GM19043 (cell line): ENCODE measurements at regions not wholly inside any gene's neighbourhood (a gene's known extent, or its start where the extent isn't known, plus 50 kb on each side); places are given as distances from the start of the nearest gene placed in this dataset.

Source experiments
- ATAC-seq: cut with Tn5 transposase; IDR thresholded peaks from one replicate; pipeline ENCODE4 v1.9.1; 2021; ENCODE audit warnings: low read depth; ENCODE audit not compliant: unreplicated experiment

DNA sequence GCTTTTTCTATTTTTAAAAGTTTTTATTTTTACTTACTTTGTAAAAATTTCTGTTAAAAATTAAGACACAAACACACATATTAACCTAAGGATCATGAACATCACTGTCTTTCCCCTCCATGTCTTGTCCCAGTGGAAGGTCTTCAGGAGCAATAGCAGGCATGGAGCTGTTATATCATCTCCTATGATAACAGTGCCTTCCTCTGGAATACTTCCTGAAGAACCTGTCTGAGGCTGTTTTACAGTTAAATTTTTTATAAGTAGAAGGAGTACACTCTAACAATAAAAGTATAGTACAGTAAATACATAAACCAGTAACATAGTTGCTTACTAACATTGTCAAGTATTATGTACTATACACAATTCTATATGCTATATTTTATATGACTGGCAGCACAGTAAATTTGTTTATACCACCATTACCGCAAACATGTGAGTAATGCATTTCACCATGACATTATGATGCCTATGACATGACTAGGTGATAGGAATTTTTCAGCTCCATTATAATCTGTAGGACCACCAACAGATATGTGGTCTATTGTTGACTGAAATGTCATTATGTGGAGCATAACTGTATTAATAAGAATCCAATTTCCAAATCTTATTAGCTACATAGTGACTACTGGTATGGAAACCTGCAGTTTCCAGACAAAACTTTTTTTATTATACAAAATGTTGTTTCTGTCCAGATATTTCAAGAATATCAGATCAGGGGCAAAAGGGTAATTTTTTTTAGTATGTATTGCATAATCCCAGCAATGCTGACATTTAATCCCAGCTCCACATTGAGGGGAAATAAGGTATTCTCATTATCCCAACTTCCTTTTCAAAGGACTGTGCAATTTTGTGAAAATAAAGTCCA, 337.2 kb upstream of the SLC39A10 start:
- ATAC-seq: no peak

DNA sequence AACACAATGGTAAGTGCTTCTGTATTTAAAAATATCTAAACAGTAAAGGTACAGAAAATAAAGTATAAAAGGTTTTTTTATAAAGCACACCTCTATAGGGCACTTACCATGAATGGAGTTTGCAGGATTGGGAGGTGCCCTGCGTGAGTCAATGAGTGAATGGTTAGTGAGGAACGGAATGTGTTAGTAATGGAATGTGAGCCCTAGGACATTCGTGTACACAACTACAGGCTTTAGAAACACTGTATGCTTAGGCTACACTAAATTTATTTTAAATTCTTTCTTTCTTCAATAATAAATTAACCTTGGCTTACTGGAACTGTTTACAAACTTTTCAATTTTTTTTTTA, 337.9 kb upstream of the SLC39A10 start:
- ATAC-seq: no peak

GRCh38 chr2:195318440-195319111, 338.4 kb upstream of the SLC39A10 start:
- peak; percentile 26 for ATAC-seq

DNA sequence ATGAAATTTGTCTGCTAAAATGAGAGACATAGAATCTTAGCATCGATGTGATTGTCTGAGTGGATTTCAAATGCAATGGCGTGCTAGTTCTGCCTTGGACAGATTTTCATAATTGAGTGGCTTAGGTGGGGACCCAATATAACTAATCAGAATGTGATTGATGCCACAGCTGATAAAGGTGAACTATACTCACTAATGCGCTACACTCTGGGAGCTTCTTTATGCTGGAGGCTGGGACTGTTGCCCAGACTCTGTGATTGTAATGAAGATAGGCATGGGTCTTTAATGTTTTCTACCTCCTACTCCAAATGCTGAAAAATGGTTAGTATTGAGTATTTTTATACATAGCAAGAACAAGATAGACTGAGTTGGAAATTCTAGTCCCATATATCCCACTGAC, 339.5 kb upstream of the SLC39A10 start:
- ATAC-seq: no peak

GRCh38 chr2:195316486-195316885, 340.5 kb upstream of the SLC39A10 start:
- no peak for ATAC-seq

DNA sequence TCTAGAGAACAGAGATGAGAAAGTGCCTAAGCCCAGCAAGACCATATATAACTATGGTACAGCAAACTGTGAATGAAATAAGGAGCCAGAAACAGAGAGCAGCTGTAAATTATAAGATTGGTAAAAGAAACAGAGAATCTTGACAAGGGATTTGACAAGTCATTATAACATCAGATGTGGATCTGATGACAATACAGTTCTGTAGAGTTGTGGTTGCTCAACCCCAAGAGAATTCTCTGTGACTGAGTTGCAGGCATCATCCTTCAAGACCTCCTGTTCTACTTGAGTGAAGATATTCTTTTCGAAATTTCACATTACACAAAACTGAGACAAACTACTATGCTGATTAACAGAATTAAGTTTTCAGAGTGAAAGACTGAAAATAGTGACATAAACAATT, 343.1 kb upstream of the SLC39A10 start:
- ATAC-seq: peak; percentile 65

DNA sequence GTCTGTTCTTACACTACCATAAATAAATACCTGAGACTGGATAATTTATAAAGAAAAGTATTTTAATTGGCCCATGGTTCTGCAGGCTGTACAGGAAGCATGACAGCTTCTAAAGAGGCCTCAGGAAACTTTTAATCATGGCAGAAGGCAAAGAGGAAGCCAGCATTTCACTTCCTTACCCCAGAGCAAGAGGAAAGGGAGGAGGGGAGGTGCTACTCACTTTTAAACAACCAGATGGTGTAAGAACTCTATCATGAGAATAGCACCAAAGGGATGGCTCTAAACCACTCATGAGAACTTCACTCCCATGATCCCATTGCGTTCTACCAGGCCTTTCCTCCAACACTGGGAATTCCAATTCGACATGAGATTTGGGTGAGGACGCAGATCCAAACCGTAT, 344.4 kb upstream of the SLC39A10 start:
- ATAC-seq: no peak

DNA sequence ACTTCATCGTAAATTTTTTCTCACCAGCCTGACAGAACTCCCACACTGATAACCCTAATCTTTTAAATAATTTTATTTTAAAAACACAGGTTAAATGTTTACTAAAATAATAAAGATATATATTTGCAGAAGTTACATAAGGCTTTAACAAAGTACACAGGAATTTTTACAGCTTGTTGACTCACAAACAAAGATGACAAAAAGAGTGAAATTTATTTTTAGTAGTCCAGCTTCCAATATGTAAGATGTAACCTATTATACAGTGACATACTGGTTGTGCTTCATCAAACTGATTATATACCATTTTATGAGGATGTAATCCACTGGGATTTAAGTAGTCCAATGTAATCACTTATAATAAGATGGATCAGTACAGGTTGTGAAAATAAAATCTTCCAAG, 348.9 kb upstream of the SLC39A10 start:
- no peak for ATAC-seq

DNA sequence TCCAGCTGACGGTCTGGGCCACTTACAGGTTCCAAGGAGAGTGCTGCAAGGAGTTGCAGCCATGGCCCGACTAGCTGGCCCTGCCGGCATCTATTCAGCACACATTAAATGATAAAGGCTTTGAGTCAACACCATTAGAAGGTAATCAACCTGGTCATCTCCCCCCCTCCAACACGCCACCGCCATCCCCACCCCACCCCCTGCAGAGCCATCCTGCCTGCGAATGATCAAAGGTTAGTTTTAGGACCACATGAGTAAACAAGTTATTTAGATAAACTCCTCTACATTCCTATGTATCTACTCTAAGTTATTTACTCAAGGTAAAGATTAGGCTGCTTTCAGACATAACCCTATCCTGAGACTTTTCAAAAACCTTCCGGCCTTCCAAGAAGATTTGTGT, 349.3 kb upstream of the SLC39A10 start:
- ATAC-seq: no peak

GRCh38 chr2:195304310-195304709, 352.7 kb upstream of the SLC39A10 start:
- no peak for ATAC-seq

- ATAC-seq: no peak
These were observed 356.4 kb upstream of the SLC39A10 start for GRCh38 chr2:195300631-195301030.

DNA sequence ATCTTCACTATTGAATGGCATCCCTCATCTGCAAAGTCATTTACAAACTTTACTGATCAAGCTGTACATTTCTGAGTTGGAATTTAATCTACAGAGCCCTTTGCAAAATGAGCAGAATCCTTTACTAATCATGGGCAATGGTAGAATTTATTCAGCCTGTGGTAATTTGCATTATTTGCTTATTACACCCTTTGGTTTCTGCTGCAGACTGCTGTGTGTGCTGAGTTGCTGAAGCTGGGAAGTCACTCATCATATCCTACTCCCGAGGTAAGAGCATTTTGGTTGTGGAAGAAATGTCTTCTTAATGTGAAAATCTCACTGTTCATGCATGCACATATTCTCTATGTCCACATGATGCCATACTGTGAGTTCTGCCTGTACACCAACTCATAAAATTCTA, 357.4 kb upstream of the SLC39A10 start:
- ATAC-seq: no peak

DNA sequence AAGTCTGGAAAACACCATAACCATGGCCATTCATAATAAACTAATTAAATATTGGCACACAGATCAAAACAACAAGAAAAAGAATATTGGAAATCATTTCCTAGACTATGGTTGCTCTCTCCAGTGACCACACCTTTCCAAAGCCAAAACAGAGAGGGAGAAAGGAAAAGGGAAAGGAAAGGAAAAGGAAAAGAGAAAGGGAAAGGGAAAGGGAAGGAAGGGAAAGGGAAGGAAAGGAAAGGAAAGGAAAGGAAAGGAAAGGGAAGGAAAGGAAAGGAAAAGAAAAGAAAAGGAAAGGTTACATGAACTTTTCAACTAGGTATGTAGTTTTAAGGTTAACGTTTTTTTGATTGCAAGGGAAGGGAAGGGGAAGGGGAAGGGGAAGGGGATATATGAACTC, 360.5 kb upstream of the SLC39A10 start:
- no peak for ATAC-seq

GRCh38 chr2:195289081-195289480, 367.9 kb upstream of the SLC39A10 start:
- no peak for ATAC-seq

GRCh38 chr2:195279840-195280427, 377.1 kb upstream of the SLC39A10 start:
- no peak for ATAC-seq

DNA sequence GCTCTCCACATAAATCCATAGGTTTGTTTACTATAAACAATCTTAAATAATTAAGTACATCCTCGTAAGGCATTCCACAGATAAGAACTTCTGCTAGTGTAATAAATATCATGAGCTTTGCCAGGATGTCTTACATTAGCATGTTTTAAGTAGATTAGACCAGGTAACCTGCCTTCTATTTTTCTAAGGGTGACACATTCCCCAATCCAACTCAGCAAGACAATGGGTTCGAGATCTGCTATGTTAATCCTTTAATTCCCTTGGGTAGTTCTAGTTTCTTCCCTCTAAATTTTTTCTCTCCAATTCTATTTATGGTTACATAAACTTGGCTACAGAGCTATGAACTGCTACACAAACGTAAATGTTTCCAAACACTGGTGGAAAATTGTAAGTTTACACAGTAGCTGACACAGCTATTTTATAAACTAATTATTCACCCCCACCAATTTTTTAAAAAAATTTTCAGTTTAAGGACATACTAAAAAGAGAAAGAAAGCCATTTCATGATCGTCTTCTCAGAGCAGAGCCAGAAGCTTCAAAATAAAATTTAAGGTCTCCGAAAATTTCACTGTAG, 386.5 kb upstream of the SLC39A10 start:
- no peak for ATAC-seq

DNA sequence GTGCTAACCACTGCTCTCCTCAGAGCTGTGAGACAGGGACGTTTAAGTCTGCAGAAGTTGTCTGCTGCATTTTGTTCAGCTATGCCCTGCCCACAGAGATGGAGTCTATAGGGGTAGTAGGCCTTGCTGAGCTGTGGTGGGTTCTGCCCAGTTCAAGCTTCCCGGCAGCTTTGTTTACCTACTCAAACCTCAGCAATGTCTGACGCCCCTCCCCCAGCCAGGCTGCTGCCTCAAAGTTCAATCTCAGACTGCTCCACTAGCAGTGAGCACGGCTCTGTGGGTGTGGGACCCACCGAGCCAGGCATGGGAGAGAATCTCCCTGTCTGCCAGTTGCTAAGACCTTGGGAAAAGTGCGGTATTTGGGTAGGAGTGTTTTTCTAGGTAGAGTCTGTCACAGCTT, 387.8 kb upstream of the SLC39A10 start:
- ATAC-seq: no peak

DNA sequence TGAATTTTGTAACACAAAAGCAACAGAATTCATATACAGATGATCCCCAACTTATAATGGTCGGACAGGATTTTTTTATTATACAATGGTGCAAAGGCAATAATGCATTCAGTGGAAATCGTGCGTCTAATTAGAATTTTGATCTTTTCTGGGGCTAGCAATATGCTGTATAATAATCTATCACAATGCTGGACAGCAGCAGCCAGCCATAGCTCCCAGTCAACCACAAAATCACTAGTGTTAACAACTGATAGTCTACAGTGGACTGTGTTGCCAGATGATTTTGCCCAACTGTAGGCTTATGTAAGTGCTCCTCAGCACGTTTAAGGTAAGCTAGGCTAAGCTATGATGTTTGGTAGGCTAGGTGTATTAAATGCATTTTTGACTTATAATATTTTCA, 399.0 kb upstream of the SLC39A10 start:
- ATAC-seq: no peak

GRCh38 chr2:195252018-195252417, 405.0 kb upstream of the SLC39A10 start:
- no peak for ATAC-seq

GRCh38 chr2:195251214-195251613, 405.8 kb upstream of the SLC39A10 start:
- no peak for ATAC-seq

DNA sequence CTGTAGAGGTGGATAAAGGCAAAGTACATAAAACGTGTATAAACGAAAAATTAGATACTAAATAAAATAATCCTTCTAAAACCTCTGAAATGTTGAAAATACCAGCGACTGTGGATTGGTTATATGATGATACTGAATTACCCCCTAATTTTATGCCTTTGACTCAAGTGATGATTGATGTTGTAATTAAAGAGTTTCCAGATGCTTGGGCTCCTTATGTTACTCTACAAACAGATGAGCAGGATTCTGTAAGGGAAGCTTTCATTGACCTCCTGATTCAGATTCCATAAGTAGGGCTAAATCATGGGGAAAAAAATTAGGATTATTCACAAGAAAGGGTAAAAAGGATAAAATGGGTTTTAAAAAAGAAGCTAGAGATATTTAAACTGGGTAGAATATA, 418.2 kb upstream of the SLC39A10 start:
- ATAC-seq: no peak
